ENCODE measurements at regions not wholly inside any gene's neighbourhood (a gene's known extent, or its start where the extent isn't known, plus 50 kb on each side); places are given as distances from the start of the nearest gene placed in this dataset.

- ChIA-PET CTCF (no interaction called here), POLR2A (ENCODE audit: unreplicated experiment) (no interaction called here)
- H3K27ac ChIP-seq (ENCODE audit: low read length), result no peak overlapping the region
Measured at GRCh38 chr5:89946916-89947315, 462.6 kb downstream of the CETN3 start.

GRCh38 chr5:89946508-89946907 is 463.0 kb downstream of the CETN3 start:
- ChIA-PET POLR2A (ENCODE audit: unreplicated experiment) (no interaction called here), CTCF (no interaction called here)
- H4K20me1 ChIP-seq (ENCODE audit: low read length), result no peaks in the 10 kb centered on the region
- no peak for ATAC-seq
- no peak overlapping the region for H2AFZ ChIP-seq (ENCODE audit: low read length)
- H3K9me2 ChIP-seq (replicated peaks; ENCODE audit: low read length), result no peaks in the 10 kb centered on the region
- H3K4me2 ChIP-seq (ENCODE audit: low read length), result no peak overlapping the region
- no peaks in the 10 kb centered on the region for H3K9me3 ChIP-seq (ENCODE audit: low read length)
- no peaks in the 10 kb centered on the region for H3K79me2 ChIP-seq (ENCODE audit: low read length)
- no peaks in the 10 kb centered on the region for H3K4me1 ChIP-seq (ENCODE audit: insufficient read depth, low read length)
- H3K27ac ChIP-seq (ENCODE audit: low read length), result no peak overlapping the region
- no peak overlapping the region for H3K4me3 ChIP-seq (ENCODE audit: low read length)
- no TSS peak for BruUV-seq (replicated peaks)
- H3F3A ChIP-seq (ENCODE audit: low read length, unreplicated experiment), result no peaks in the 10 kb centered on the region
- no peak for DNase-seq
- intact Hi-C loops (cut with micrococcal nuclease), result no loop called here
- TF ChIP-seq EZH2 (IDR thresholded peaks at IDR 0.05; ENCODE audit: low read length, unreplicated experiment) (no peak), CTCF (conservative IDR thresholded peaks at IDR 0.05; ENCODE audit: low read depth, low read length) (no peak), EZH2phosphoT487 (IDR thresholded peaks at IDR 0.05; ENCODE audit: borderline replicate concordance, low read length) (no peak)
- H3K27me3 ChIP-seq (ENCODE audit: low read length), result no peaks in the 10 kb centered on the region; the same call in 1 of the 2 replicates
- H3K9ac ChIP-seq (ENCODE audit: low read length), result no peak overlapping the region
- no peaks in the 10 kb centered on the region for H3K36me3 ChIP-seq (ENCODE audit: low read depth, low read length)

More at GRCh38 chr5:89946916-89947315, 462.6 kb downstream of the CETN3 start:
- no peak for ATAC-seq
- Histone ChIP-seq H3K36me3 (ENCODE audit: low read depth, low read length) (no peaks in the 10 kb centered on the region), H3K79me2 (ENCODE audit: low read length) (no peaks in the 10 kb centered on the region), H2AFZ (ENCODE audit: low read length) (no peak overlapping the region), H3K27me3 (ENCODE audit: low read length) (no peaks in the 10 kb centered on the region; the same call in 1 of the 2 replicates), H3K9me2 (replicated peaks; ENCODE audit: low read length) (no peaks in the 10 kb centered on the region), H3K4me1 (ENCODE audit: insufficient read depth, low read length) (no peaks in the 10 kb centered on the region), H3K9ac (ENCODE audit: low read length) (no peak overlapping the region), H3K4me3 (ENCODE audit: low read length) (no peak overlapping the region), H3F3A (ENCODE audit: low read length, unreplicated experiment) (no peaks in the 10 kb centered on the region), H3K4me2 (ENCODE audit: low read length) (no peak overlapping the region), H4K20me1 (ENCODE audit: low read length) (no peaks in the 10 kb centered on the region), H3K9me3 (ENCODE audit: low read length) (no peaks in the 10 kb centered on the region)
- no TSS peak for BruUV-seq (replicated peaks)
- no peak for DNase-seq
- intact Hi-C loops (cut with micrococcal nuclease), result no loop called here
- no peak for TF ChIP-seq CTCF (conservative IDR thresholded peaks at IDR 0.05; ENCODE audit: low read depth, low read length)
- no peak for TF ChIP-seq EZH2phosphoT487 (IDR thresholded peaks at IDR 0.05; ENCODE audit: borderline replicate concordance, low read length)
- TF ChIP-seq EZH2 (IDR thresholded peaks at IDR 0.05; ENCODE audit: low read length, unreplicated experiment), result no peak

- ATAC-seq, result no peak
- H3F3A ChIP-seq (ENCODE audit: low read length, unreplicated experiment), result no peaks in the 10 kb centered on the region
- H3K9me3 ChIP-seq (ENCODE audit: low read length), result no peaks in the 10 kb centered on the region
- no peak overlapping the region for H3K27ac ChIP-seq (ENCODE audit: low read length)
- CTCF ChIA-PET, result no interaction called here
- POLR2A ChIA-PET (ENCODE audit: unreplicated experiment), result no interaction called here
- H3K27me3 ChIP-seq (ENCODE audit: low read length), result no peaks in the 10 kb centered on the region
- DNase-seq, result no peak
- no peak overlapping the region for H3K9ac ChIP-seq (ENCODE audit: low read length)
- intact Hi-C loops (cut with micrococcal nuclease), result no loop called here
- H3K36me3 ChIP-seq (ENCODE audit: low read depth, low read length), result no peaks in the 10 kb centered on the region
- H3K79me2 ChIP-seq (ENCODE audit: low read length), result no peaks in the 10 kb centered on the region
- H3K4me1 ChIP-seq (ENCODE audit: insufficient read depth, low read length), result no peaks in the 10 kb centered on the region
- H3K4me2 ChIP-seq (ENCODE audit: low read length), result no peak overlapping the region
- no peaks in the 10 kb centered on the region for H4K20me1 ChIP-seq (ENCODE audit: low read length)
- H3K4me3 ChIP-seq (ENCODE audit: low read length), result no peak overlapping the region
- TF ChIP-seq EZH2 (IDR thresholded peaks at IDR 0.05; ENCODE audit: low read length, unreplicated experiment) (no peak), CTCF (conservative IDR thresholded peaks at IDR 0.05; ENCODE audit: low read depth, low read length) (no peak), EZH2phosphoT487 (IDR thresholded peaks at IDR 0.05; ENCODE audit: borderline replicate concordance, low read length) (no peak)
- BruUV-seq (replicated peaks), result no TSS peak
- H3K9me2 ChIP-seq (replicated peaks; ENCODE audit: low read length), result no peaks in the 10 kb centered on the region
- H2AFZ ChIP-seq (ENCODE audit: low read length), result no peak overlapping the region
Measured at GRCh38 chr5:89942171-89942570, 467.4 kb downstream of the CETN3 start.

Measured in PC-3 (cell line).